Stomach (tissue), 4 donors: ENCODE measurements at regions not wholly inside any gene's neighbourhood (a gene's known extent, or its start where the extent isn't known, plus 50 kb on each side); places are given as distances from the start of the nearest gene placed in this dataset.

ENCODE experiments used
- POLR2A ChIP-seq, 4 donors: fragments of 450-650 bp; IDR thresholded peaks; one replicate each; pipeline ENCODE4 v1.6.1; 2016; ENCODE audit warnings: antibody characterized with exemption in 4 of 4, control low read depth in 2 of 4, mild to moderate bottlenecking in 1 of 4, moderate library complexity in 1 of 4
- TF ChIP-seq, protein P1 (sequence below), 7 experiments: fragments of 450-650 bp in 4 of 7; fragments of 200-600 bp in 3 of 7; sonication (generic) in 3 of 7; IDR thresholded peaks; one replicate each; pipeline ENCODE4 v1.5.1; 2016 to 2019; ENCODE audit warnings: antibody characterized with exemption in 7 of 7, control low read depth in 2 of 7, mild to moderate bottlenecking in 1 of 7

DNA sequence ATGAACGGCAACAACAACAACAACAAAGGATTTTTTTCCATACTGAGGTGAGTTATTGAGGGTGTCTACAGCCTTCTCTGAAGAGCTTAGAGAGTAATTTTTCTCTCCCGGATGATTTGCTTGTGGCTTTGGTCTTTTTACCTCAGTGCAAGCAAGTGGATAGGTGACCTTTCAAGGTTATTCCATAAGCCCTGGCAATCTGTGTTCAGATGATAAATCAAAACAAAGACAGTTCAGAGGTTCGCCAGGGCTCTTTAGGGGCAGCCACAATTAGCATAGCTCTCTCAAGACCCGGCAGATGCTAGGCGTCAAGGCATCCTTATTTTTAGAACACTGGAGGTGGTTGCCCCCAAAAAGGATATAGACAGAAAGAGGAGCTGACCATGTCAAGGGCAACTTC, 417.9 kb upstream of the C9orf72 start:
- TF ChIP-seq, protein P1, sequence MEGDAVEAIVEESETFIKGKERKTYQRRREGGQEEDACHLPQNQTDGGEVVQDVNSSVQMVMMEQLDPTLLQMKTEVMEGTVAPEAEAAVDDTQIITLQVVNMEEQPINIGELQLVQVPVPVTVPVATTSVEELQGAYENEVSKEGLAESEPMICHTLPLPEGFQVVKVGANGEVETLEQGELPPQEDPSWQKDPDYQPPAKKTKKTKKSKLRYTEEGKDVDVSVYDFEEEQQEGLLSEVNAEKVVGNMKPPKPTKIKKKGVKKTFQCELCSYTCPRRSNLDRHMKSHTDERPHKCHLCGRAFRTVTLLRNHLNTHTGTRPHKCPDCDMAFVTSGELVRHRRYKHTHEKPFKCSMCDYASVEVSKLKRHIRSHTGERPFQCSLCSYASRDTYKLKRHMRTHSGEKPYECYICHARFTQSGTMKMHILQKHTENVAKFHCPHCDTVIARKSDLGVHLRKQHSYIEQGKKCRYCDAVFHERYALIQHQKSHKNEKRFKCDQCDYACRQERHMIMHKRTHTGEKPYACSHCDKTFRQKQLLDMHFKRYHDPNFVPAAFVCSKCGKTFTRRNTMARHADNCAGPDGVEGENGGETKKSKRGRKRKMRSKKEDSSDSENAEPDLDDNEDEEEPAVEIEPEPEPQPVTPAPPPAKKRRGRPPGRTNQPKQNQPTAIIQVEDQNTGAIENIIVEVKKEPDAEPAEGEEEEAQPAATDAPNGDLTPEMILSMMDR (IDR thresholded peaks at IDR 0.05) = no peak
- no peak for TF ChIP-seq POLR2A (IDR thresholded peaks at IDR 0.05)
